GM12878 (cell line): ENCODE measurements at regions not wholly inside any gene's neighbourhood (a gene's known extent, or its start where the extent isn't known, plus 50 kb on each side); places are given as distances from the start of the nearest gene placed in this dataset.

Experiments
- ATAC-seq: fragments of 200-7000 bp; cut with Tn5 transposase; 3 replicates; pipeline ENCODE4 v1.9.1; 2020; ENCODE audit warnings: mild to moderate bottlenecking, moderate library complexity
- BruUV-seq: library from RNA; stranded (reverse); fragments of 400-500 nt; replicated peaks from 2 replicates; lab custom pipeline; 2021; lab: Mats Ljungman, UMichigan
- CTCF ChIA-PET: fragments of 300-600 bp; sonication (Branson Sonifier 250); formaldehyde crosslinking; extraction: SDS; loops from one replicate; lab custom pipeline; 2021; ENCODE audit warnings: inconsistent platforms; lab: Yijun Ruan, JAX
- POLR2A ChIA-PET: fragments of 350-600 bp; formaldehyde crosslinking; extraction: SDS; loops from one replicate; lab custom pipeline; 2021; ENCODE audit warnings: inconsistent platforms; lab: Charles Lee
- RAD21 ChIA-PET: fragments of 300-600 bp; sonication (Branson Sonifier 250); formaldehyde crosslinking; loops from one replicate; lab custom pipeline; 2023; ENCODE audit warnings: antibody characterized with exemption; ENCODE audit not compliant: unreplicated experiment; lab: Charles Lee
- SMC1A ChIA-PET: fragments of 300-600 bp; sonication (Branson Sonifier 250); formaldehyde crosslinking; loops from one replicate; lab custom pipeline; 2023; ENCODE audit not compliant: unreplicated experiment, uncharacterized antibody; lab: Charles Lee
- DNase-seq: peaks from one replicate; pipeline ENCODE4 v3.0.0-alpha.2; 2011; ENCODE audit warnings: low read depth, low spot score
- FAIRE-seq: peaks from 3 replicates; lab custom pipeline; 2011; peaks lifted over from hg19 to GRCh38; lab: Jason Lieb, UNC
- H2AFZ ChIP-seq: 2 replicates; pipeline ENCODE4 v1.6.0; 2011; ENCODE audit warnings: low read depth, low read length, control low read depth; ENCODE audit not compliant: control insufficient read depth
- H3K27ac ChIP-seq: 2 replicates; pipeline ENCODE4 v1.5.1; 2011; ENCODE audit warnings: control low read depth; ENCODE audit not compliant: control insufficient read depth, insufficient read depth
- H3K27me3 ChIP-seq, 2 experiments: replicated peaks in 1 of 2; 2 replicates each; pipeline versions ENCODE4 v1.6.0 to v1.6.1; 2011; ENCODE audit warnings: low read length in 1 of 2; ENCODE audit not compliant: control insufficient read depth in 2 of 2, insufficient read depth in 2 of 2
- H3K36me3 ChIP-seq, 2 experiments: 2 replicates each; pipeline ENCODE4 v1.5.1; 2011; ENCODE audit warnings: low read length in 1 of 2; ENCODE audit not compliant: control insufficient read depth in 2 of 2, insufficient read depth in 2 of 2
- H3K4me1 ChIP-seq: 2 replicates; pipeline ENCODE4 v1.6.1; 2011; ENCODE audit warnings: mild to moderate bottlenecking, low read length, moderate library complexity, mixed read lengths; ENCODE audit not compliant: control insufficient read depth, insufficient read depth
- H3K4me2 ChIP-seq: 2 replicates; pipeline ENCODE4 v1.6.0; 2011; ENCODE audit warnings: control low read depth; ENCODE audit not compliant: control insufficient read depth, insufficient read depth
- H3K4me3 ChIP-seq: fragments of 200-600 bp; sonication (generic); 2 replicates; pipeline ENCODE4 v1.5.1; 2016
- H3K79me2 ChIP-seq: 2 replicates; pipeline ENCODE4 v1.6.0; 2011; ENCODE audit warnings: low read length; ENCODE audit not compliant: control insufficient read depth, insufficient read depth
- H3K9ac ChIP-seq: 2 replicates; pipeline ENCODE4 v1.8.0; 2011; ENCODE audit warnings: low read length, control low read depth, mixed read lengths; ENCODE audit not compliant: control insufficient read depth, insufficient read depth
- H3K9me3 ChIP-seq: replicated peaks from 3 replicates; pipeline ENCODE4 v1.5.1; 2011; ENCODE audit warnings: mild to moderate bottlenecking, low read length; ENCODE audit not compliant: control insufficient read depth, insufficient read depth
- H4K20me1 ChIP-seq: 2 replicates; pipeline ENCODE4 v1.6.0; 2011; ENCODE audit not compliant: control insufficient read depth, insufficient read depth
- BCL11A ChIP-seq: IDR thresholded peaks from 2 replicates; pipeline ENCODE4 v1.6.1; 2011; ENCODE audit warnings: low read depth, low read length
- BHLHE40 ChIP-seq, 2 experiments: fragments of 450-650 bp in 1 of 2; IDR thresholded peaks; 2 replicates each; pipeline ENCODE4 v1.6.1; 2011 to 2017; ENCODE audit warnings: low read depth in 2 of 2, borderline replicate concordance in 1 of 2, improper control_type of control experiment in 1 of 2, low read length in 1 of 2, mild to moderate bottlenecking in 1 of 2
- PAX8 ChIP-seq: fragments of 450-650 bp; IDR thresholded peaks from 2 replicates; pipeline ENCODE4 v1.6.1; 2017; ENCODE audit warnings: mild to moderate bottlenecking, moderate library complexity
- TBL1XR1 ChIP-seq: IDR thresholded peaks from 2 replicates; pipeline ENCODE4 v1.6.1; 2012; ENCODE audit warnings: low read depth, low read length, improper control_type of control experiment
- WRNIP1 ChIP-seq: IDR thresholded peaks from 2 replicates; pipeline ENCODE4 v1.6.1; 2011; ENCODE audit warnings: low read depth, low read length, improper control_type of control experiment, borderline replicate concordance
- ZNF217 ChIP-seq: fragments of 450-650 bp; IDR thresholded peaks from 2 replicates; pipeline ENCODE4 v1.6.1; 2017; ENCODE audit warnings: antibody characterized with exemption, mild to moderate bottlenecking
- WGBS: methylation state at CpG from one replicate; pipeline ENCODE4 v1.1.6; 2016; ENCODE audit warnings: low lambda C conversion rate; ENCODE audit not compliant: insufficient replicate concordance, insufficient coverage; ENCODE audit errors: missing lambda C conversion rate; 5-methylcytosine and 5-hydroxymethylcytosine counted together
- in situ Hi-C: fragments of 300-500 bp; cut with MboI; formaldehyde crosslinking; loops from 9 replicates; pipeline ENCODE4 v1.14.3; 2018; ENCODE audit warnings: mixed read lengths
- intact Hi-C: fragments of 100-400 bp; cut with micrococcal nuclease; formaldehyde crosslinking; loops from one replicate; pipeline ENCODE4 v1.14.2; 2022; ENCODE audit not compliant: unreplicated experiment
- TF ChIP-seq, protein P1 (sequence below): IDR thresholded peaks from 2 replicates; pipeline ENCODE4 v1.6.1; 2011; ENCODE audit warnings: mild to moderate bottlenecking, low read depth, low read length, moderate library complexity; ENCODE audit not compliant: insufficient replicate concordance

DNA sequence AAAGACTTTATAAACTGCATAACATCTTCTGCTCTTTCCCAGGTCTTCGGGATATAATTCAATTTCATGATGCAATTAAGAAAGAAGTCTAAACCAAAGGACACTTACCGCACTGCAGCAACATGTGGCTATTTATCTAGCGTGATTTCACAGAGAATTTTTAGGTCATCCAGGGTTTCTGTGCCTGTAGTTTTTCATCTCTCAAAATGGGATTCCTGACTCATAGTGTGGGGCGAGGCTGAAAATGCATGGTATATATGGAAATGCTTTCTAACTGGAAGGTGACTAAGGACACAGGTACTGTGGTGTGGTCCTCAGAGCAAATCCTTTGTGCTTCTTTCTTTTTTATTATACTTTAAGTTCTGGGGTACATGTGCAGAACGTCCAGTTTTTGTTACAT is 557.7 kb upstream of the KLF4 start (continued):
- TF ChIP-seq, protein P1, sequence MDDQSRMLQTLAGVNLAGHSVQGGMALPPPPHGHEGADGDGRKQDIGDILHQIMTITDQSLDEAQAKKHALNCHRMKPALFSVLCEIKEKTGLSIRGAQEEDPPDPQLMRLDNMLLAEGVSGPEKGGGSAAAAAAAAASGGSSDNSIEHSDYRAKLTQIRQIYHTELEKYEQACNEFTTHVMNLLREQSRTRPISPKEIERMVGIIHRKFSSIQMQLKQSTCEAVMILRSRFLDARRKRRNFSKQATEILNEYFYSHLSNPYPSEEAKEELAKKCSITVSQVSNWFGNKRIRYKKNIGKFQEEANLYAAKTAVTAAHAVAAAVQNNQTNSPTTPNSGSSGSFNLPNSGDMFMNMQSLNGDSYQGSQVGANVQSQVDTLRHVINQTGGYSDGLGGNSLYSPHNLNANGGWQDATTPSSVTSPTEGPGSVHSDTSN: no peak
- TF ChIP-seq TBL1XR1: no peak

DNA sequence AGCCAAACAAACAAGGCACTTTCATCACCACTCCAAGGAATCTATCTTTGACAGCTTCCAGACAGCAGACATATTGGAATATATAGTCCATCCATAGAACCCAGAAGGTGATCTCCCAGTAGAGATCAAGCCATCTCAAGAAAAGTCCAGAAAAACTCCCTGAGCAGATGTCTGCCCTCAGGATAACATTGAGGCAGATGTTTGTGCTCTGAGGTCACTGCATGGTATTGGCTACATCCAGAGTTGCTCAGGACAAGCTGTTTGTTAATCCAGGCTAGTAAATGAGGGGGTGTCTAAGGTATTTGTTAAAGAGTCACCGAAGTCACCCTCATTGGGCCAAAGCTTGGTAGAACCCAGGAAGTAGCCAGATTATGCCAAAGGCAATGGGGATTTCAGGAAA is 556.3 kb upstream of the KLF4 start:
- no peak overlapping the region for H3K4me3 ChIP-seq
- H3K36me3 ChIP-seq: no peaks in the 10 kb centered on the region
- ATAC-seq (no peak), FAIRE-seq (no peak), DNase-seq (no peak)
- TF ChIP-seq BHLHE40 (IDR thresholded peaks at IDR 0.05; ENCODE audit: borderline replicate concordance in 1 of 2, low read depth in 2 of 2, low read length in 1 of 2) (no peak), ZNF217 (no peak), BCL11A (no peak), TBL1XR1 (no peak), PAX8 (no peak), WRNIP1 (no peak)
- in situ Hi-C loops: no loop called here
- H3K9ac ChIP-seq: no peak overlapping the region
- BruUV-seq: no TSS peak
- 39% methylated on average over 1 of the region's 1 CpG for WGBS
- ChIA-PET SMC1A (interaction anchor here (0.6 kb wide), 1 partner anchor 494 kb away, joined by 4 read pairs; no protein-coding TSS in a partner anchor), POLR2A (no interaction called here), CTCF (no interaction called here), RAD21 (no interaction called here)
- H3K79me2 ChIP-seq: no peaks in the 10 kb centered on the region
- H4K20me1 ChIP-seq: no peaks in the 10 kb centered on the region
- no peaks in the 10 kb centered on the region for H3K27me3 ChIP-seq
- H3K9me3 ChIP-seq: no peaks in the 10 kb centered on the region
- no peaks in the 10 kb centered on the region for H3K4me1 ChIP-seq
- no peak overlapping the region for H2AFZ ChIP-seq
- no peak overlapping the region for H3K4me2 ChIP-seq
- H3K27ac ChIP-seq: no peak overlapping the region
- intact Hi-C loops: no loop called here
